ENCODE measurements at regions not wholly inside any gene's neighbourhood (a gene's known extent, or its start where the extent isn't known, plus 50 kb on each side); places are given as distances from the start of the nearest gene placed in this dataset.

DNA sequence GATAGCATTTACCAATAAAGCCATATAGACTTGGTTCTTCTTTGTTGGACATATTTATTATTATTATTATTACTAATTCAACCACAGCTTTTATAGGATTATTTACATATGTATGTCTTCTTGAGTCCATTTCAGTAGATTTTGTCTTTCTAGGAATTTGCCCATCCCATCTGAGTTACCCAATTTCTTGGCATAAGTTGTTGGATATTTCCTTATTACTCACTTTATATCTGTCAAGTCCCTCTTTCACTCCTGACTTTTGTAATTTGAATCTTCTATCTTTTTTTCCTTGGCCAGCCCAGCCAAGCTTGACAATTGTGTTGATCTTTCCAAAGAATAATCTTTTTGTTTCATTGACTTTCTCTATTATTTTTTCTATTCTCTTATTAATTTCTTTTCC lies 543.7 kb downstream of the SUCLG1 start:
- Histone ChIP-seq H3K9ac (ENCODE audit: low read depth, low read length) (no peak overlapping the region), H3K4me3 (ENCODE audit: low read depth in 1 of 2, low read length in 2 of 2) (no peak overlapping the region), H3K27ac (ENCODE audit: low read length) (no peak overlapping the region), H4K20me1 (ENCODE audit: insufficient read depth, low read length) (no peaks in the 10 kb centered on the region), H3K36me3 (ENCODE audit: insufficient read depth, low read length) (no peaks in the 10 kb centered on the region), H3K4me1 (ENCODE audit: insufficient read depth, low read length) (no peaks in the 10 kb centered on the region), H3K9me3 (ENCODE audit: insufficient read depth, low read length, severe bottlenecking) (no peaks in the 10 kb centered on the region), H3K79me2 (ENCODE audit: insufficient read depth, low read length) (no peaks in the 10 kb centered on the region), H2AFZ (ENCODE audit: low read depth, low read length) (no peak overlapping the region), H3K27me3 (ENCODE audit: insufficient read depth, low read length, poor library complexity) (no peaks in the 10 kb centered on the region), H3K4me2 (ENCODE audit: insufficient read depth, low read length) (no peak overlapping the region)
- ATAC-seq (ENCODE audit: insufficient read depth, low read depth) (no peak), DNase-seq (no peak)
- TF ChIP-seq, protein P1, sequence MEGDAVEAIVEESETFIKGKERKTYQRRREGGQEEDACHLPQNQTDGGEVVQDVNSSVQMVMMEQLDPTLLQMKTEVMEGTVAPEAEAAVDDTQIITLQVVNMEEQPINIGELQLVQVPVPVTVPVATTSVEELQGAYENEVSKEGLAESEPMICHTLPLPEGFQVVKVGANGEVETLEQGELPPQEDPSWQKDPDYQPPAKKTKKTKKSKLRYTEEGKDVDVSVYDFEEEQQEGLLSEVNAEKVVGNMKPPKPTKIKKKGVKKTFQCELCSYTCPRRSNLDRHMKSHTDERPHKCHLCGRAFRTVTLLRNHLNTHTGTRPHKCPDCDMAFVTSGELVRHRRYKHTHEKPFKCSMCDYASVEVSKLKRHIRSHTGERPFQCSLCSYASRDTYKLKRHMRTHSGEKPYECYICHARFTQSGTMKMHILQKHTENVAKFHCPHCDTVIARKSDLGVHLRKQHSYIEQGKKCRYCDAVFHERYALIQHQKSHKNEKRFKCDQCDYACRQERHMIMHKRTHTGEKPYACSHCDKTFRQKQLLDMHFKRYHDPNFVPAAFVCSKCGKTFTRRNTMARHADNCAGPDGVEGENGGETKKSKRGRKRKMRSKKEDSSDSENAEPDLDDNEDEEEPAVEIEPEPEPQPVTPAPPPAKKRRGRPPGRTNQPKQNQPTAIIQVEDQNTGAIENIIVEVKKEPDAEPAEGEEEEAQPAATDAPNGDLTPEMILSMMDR (IDR thresholded peaks at IDR 0.05; ENCODE audit: borderline replicate concordance, extremely low read depth, low read length, poor library complexity, severe bottlenecking): no peak
- TF ChIP-seq EZH2 (IDR thresholded peaks at IDR 0.05; ENCODE audit: borderline replicate concordance, low read depth, low read length, severe bottlenecking): no peak

DNA sequence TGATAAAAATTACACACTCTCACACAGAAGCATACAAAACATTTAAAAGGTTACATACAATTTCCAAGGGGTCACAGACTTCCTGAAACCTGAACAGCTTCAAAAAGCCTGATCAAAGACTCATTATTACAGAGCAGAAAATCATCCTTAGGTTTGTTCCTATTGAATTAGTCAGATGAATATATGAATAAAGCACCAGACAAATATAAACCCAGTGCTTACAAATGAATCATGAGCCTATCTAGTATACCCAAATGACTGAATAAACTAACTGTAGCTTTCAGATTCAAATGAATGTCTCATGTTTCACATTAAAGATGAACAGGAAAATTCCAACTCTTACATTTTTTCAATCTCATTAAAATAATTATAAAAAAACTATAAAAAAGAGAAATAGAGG lies 550.3 kb downstream of the SUCLG1 start:
- Histone ChIP-seq H3K36me3 (ENCODE audit: insufficient read depth, low read length) (no peaks in the 10 kb centered on the region), H3K4me3 (ENCODE audit: low read depth in 1 of 2, low read length in 2 of 2) (no peak overlapping the region), H3K27me3 (ENCODE audit: insufficient read depth, low read length, poor library complexity) (no peaks in the 10 kb centered on the region), H3K9me3 (ENCODE audit: insufficient read depth, low read length, severe bottlenecking) (no peaks in the 10 kb centered on the region), H3K27ac (ENCODE audit: low read length) (no peak overlapping the region), H2AFZ (ENCODE audit: low read depth, low read length) (no peak overlapping the region), H4K20me1 (ENCODE audit: insufficient read depth, low read length) (no peaks in the 10 kb centered on the region), H3K79me2 (ENCODE audit: insufficient read depth, low read length) (no peaks in the 10 kb centered on the region), H3K4me2 (ENCODE audit: insufficient read depth, low read length) (no peak overlapping the region), H3K4me1 (ENCODE audit: insufficient read depth, low read length) (no peaks in the 10 kb centered on the region), H3K9ac (ENCODE audit: low read depth, low read length) (no peak overlapping the region)
- no peak for ATAC-seq (ENCODE audit: insufficient read depth, low read depth)
- TF ChIP-seq, protein P1 (IDR thresholded peaks at IDR 0.05; ENCODE audit: borderline replicate concordance, extremely low read depth, low read length, poor library complexity, severe bottlenecking): no peak
- no peak for TF ChIP-seq EZH2 (IDR thresholded peaks at IDR 0.05; ENCODE audit: borderline replicate concordance, low read depth, low read length, severe bottlenecking)
- no peak for DNase-seq

DNA sequence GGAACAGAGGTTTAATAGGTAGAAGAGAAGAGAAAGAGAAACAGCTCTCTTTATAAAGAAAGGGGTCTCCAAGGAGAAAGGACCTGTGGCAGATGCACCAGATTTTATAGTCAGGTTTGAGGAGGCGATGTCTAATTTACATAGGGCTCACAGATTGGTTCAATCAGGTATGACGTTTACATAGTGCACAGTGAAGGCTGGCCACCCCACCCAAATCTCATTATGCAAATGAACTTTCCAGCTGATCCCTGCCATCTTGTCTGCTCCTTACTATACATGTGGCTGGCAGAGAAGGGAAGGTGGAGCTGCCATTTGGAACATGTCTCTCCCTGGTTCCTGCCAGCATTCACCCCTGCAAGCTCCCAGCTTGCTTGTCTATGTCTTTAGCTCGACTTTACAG lies 557.8 kb downstream of the SUCLG1 start:
- no peak for ATAC-seq (ENCODE audit: insufficient read depth, low read depth)
- no peaks in the 10 kb centered on the region for H3K9me3 ChIP-seq (ENCODE audit: insufficient read depth, low read length, severe bottlenecking)
- no peaks in the 10 kb centered on the region for H3K4me1 ChIP-seq (ENCODE audit: insufficient read depth, low read length)
- no peaks in the 10 kb centered on the region for H4K20me1 ChIP-seq (ENCODE audit: insufficient read depth, low read length)
- DNase-seq: no peak
- H3K4me3 ChIP-seq (ENCODE audit: low read depth in 1 of 2, low read length in 2 of 2): no peak overlapping the region
- H3K4me2 ChIP-seq (ENCODE audit: insufficient read depth, low read length): no peak overlapping the region
- no peaks in the 10 kb centered on the region for H3K79me2 ChIP-seq (ENCODE audit: insufficient read depth, low read length)
- no peaks in the 10 kb centered on the region for H3K36me3 ChIP-seq (ENCODE audit: insufficient read depth, low read length)
- H3K27me3 ChIP-seq (ENCODE audit: insufficient read depth, low read length, poor library complexity): peaks cover 3% of the 10 kb centered on the region
- H3K27ac ChIP-seq (ENCODE audit: low read length): no peak overlapping the region
- TF ChIP-seq, protein P1 (IDR thresholded peaks at IDR 0.05; ENCODE audit: borderline replicate concordance, extremely low read depth, low read length, poor library complexity, severe bottlenecking): no peak
- no peak for TF ChIP-seq EZH2 (IDR thresholded peaks at IDR 0.05; ENCODE audit: borderline replicate concordance, low read depth, low read length, severe bottlenecking)
- no peak overlapping the region for H2AFZ ChIP-seq (ENCODE audit: low read depth, low read length)
- H3K9ac ChIP-seq (ENCODE audit: low read depth, low read length): no peak overlapping the region

DNA sequence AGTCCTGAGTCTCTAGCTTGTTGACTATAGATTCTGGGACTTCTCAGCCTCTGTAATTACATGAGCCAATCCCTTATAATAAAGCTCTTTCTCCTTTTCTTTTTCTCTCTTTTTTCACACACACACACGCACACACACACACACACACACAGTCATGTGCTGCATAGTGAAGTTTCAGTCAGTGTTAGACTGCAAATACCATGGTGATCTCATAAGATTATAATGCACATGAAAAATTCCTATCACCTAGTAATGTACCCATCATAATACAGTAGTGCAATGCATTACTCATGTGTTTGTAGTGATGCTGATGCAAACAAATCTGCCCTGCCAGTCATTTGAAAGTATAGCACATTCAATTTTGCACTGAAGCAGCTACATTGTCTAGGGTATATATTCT lies 558.2 kb downstream of the SUCLG1 start:
- H3K27me3 ChIP-seq (ENCODE audit: insufficient read depth, low read length, poor library complexity): peaks cover 3% of the 10 kb centered on the region
- no peak overlapping the region for H3K9ac ChIP-seq (ENCODE audit: low read depth, low read length)
- H2AFZ ChIP-seq (ENCODE audit: low read depth, low read length): no peak overlapping the region
- H3K79me2 ChIP-seq (ENCODE audit: insufficient read depth, low read length): no peaks in the 10 kb centered on the region
- no peaks in the 10 kb centered on the region for H3K9me3 ChIP-seq (ENCODE audit: insufficient read depth, low read length, severe bottlenecking)
- no peaks in the 10 kb centered on the region for H3K4me1 ChIP-seq (ENCODE audit: insufficient read depth, low read length)
- DNase-seq: no peak
- no peaks in the 10 kb centered on the region for H4K20me1 ChIP-seq (ENCODE audit: insufficient read depth, low read length)
- no peaks in the 10 kb centered on the region for H3K36me3 ChIP-seq (ENCODE audit: insufficient read depth, low read length)
- TF ChIP-seq, protein P1 (IDR thresholded peaks at IDR 0.05; ENCODE audit: borderline replicate concordance, extremely low read depth, low read length, poor library complexity, severe bottlenecking): no peak
- no peak for TF ChIP-seq EZH2 (IDR thresholded peaks at IDR 0.05; ENCODE audit: borderline replicate concordance, low read depth, low read length, severe bottlenecking)
- no peak for ATAC-seq (ENCODE audit: insufficient read depth, low read depth)
- no peak overlapping the region for H3K4me2 ChIP-seq (ENCODE audit: insufficient read depth, low read length)
- no peak overlapping the region for H3K4me3 ChIP-seq (ENCODE audit: low read depth in 1 of 2, low read length in 2 of 2)
- no peak overlapping the region for H3K27ac ChIP-seq (ENCODE audit: low read length)
